ENCODE measurements at regions not wholly inside any gene's neighbourhood (a gene's known extent, or its start where the extent isn't known, plus 50 kb on each side); places are given as distances from the start of the nearest gene placed in this dataset.

GRCh38 chr5:67643536-67643935, 446.9 kb upstream of the CD180 start:
- WGBS (ENCODE audit: low lambda C conversion rate, missing lambda C conversion rate): 75% methylated on average over 2 of the region's 2 CpGs
- no peaks in the 10 kb centered on the region for H3K36me3 ChIP-seq (replicated peaks; ENCODE audit: insufficient read depth, low read depth)

GRCh38 chr5:67639976-67640375, 443.4 kb upstream of the CD180 start:
- no peak overlapping the region for H2AFZ ChIP-seq
- no peak overlapping the region for H3K27ac ChIP-seq
- H4K20me1 ChIP-seq (ENCODE audit: insufficient read depth, poor library complexity, severe bottlenecking): no peaks in the 10 kb centered on the region
- H3K27me3 ChIP-seq: no peaks in the 10 kb centered on the region
- H3K36me3 ChIP-seq (replicated peaks; ENCODE audit: insufficient read depth, low read depth): no peaks in the 10 kb centered on the region
- TF ChIP-seq EZH2phosphoT487 (IDR thresholded peaks at IDR 0.05; ENCODE audit: low read depth, severe bottlenecking, unreplicated experiment) (no peak), EZH2 (IDR thresholded peaks at IDR 0.05; ENCODE audit: borderline replicate concordance) (no peak)
- TF ChIP-seq, protein P1, sequence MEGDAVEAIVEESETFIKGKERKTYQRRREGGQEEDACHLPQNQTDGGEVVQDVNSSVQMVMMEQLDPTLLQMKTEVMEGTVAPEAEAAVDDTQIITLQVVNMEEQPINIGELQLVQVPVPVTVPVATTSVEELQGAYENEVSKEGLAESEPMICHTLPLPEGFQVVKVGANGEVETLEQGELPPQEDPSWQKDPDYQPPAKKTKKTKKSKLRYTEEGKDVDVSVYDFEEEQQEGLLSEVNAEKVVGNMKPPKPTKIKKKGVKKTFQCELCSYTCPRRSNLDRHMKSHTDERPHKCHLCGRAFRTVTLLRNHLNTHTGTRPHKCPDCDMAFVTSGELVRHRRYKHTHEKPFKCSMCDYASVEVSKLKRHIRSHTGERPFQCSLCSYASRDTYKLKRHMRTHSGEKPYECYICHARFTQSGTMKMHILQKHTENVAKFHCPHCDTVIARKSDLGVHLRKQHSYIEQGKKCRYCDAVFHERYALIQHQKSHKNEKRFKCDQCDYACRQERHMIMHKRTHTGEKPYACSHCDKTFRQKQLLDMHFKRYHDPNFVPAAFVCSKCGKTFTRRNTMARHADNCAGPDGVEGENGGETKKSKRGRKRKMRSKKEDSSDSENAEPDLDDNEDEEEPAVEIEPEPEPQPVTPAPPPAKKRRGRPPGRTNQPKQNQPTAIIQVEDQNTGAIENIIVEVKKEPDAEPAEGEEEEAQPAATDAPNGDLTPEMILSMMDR (IDR thresholded peaks at IDR 0.05; ENCODE audit: poor library complexity): no peak
- no peaks in the 10 kb centered on the region for H3K9me2 ChIP-seq (replicated peaks; ENCODE audit: insufficient read depth)
- WGBS (ENCODE audit: low lambda C conversion rate, missing lambda C conversion rate): 65% methylated on average over 2 of the region's 2 CpGs
- DNase-seq (ENCODE audit: low spot score): no peak
- no peaks in the 10 kb centered on the region for H3K79me2 ChIP-seq
- H3K4me3 ChIP-seq: no peak overlapping the region
- H3K4me1 ChIP-seq (ENCODE audit: insufficient read depth): no peaks in the 10 kb centered on the region
- H3K9me3 ChIP-seq (ENCODE audit: low read depth): no peaks in the 10 kb centered on the region
- no peak overlapping the region for H3K4me2 ChIP-seq

More at GRCh38 chr5:67643536-67643935, 446.9 kb upstream of the CD180 start:
- H3K9me3 ChIP-seq (ENCODE audit: low read depth): no peaks in the 10 kb centered on the region
- no peak overlapping the region for H2AFZ ChIP-seq
- H4K20me1 ChIP-seq (ENCODE audit: insufficient read depth, poor library complexity, severe bottlenecking): no peaks in the 10 kb centered on the region
- no peak for DNase-seq (ENCODE audit: low spot score)
- no peak overlapping the region for H3K27ac ChIP-seq
- H3K79me2 ChIP-seq: no peaks in the 10 kb centered on the region
- H3K9me2 ChIP-seq (replicated peaks; ENCODE audit: insufficient read depth): no peaks in the 10 kb centered on the region
- no peak overlapping the region for H3K4me3 ChIP-seq
- TF ChIP-seq, protein P1 (IDR thresholded peaks at IDR 0.05; ENCODE audit: poor library complexity): no peak
- TF ChIP-seq EZH2 (IDR thresholded peaks at IDR 0.05; ENCODE audit: borderline replicate concordance): no peak
- TF ChIP-seq EZH2phosphoT487 (IDR thresholded peaks at IDR 0.05; ENCODE audit: low read depth, severe bottlenecking, unreplicated experiment): no peak
- H3K27me3 ChIP-seq: no peaks in the 10 kb centered on the region
- no peaks in the 10 kb centered on the region for H3K4me1 ChIP-seq (ENCODE audit: insufficient read depth)
- H3K4me2 ChIP-seq: no peak overlapping the region

- TF ChIP-seq EZH2 (IDR thresholded peaks at IDR 0.05; ENCODE audit: borderline replicate concordance): no peak
- TF ChIP-seq EZH2phosphoT487 (IDR thresholded peaks at IDR 0.05; ENCODE audit: low read depth, severe bottlenecking, unreplicated experiment): no peak
- TF ChIP-seq, protein P1 (IDR thresholded peaks at IDR 0.05; ENCODE audit: poor library complexity): no peak
- H3K9me3 ChIP-seq (ENCODE audit: low read depth): no peaks in the 10 kb centered on the region
- H3K79me2 ChIP-seq: no peaks in the 10 kb centered on the region
- no peak overlapping the region for H2AFZ ChIP-seq
- H3K4me3 ChIP-seq: no peak overlapping the region
- no peak overlapping the region for H3K27ac ChIP-seq
- H3K27me3 ChIP-seq: no peaks in the 10 kb centered on the region
- no peaks in the 10 kb centered on the region for H3K9me2 ChIP-seq (replicated peaks; ENCODE audit: insufficient read depth)
- no peak for DNase-seq (ENCODE audit: low spot score)
- no peak overlapping the region for H3K4me2 ChIP-seq
- H3K36me3 ChIP-seq (replicated peaks; ENCODE audit: insufficient read depth, low read depth): no peaks in the 10 kb centered on the region
- 83% methylated on average over 3 of the region's 3 CpGs for WGBS (ENCODE audit: low lambda C conversion rate, missing lambda C conversion rate)
- no peaks in the 10 kb centered on the region for H3K4me1 ChIP-seq (ENCODE audit: insufficient read depth)
- H4K20me1 ChIP-seq (ENCODE audit: insufficient read depth, poor library complexity, severe bottlenecking): no peaks in the 10 kb centered on the region
Measured at GRCh38 chr5:67639313-67639712, 442.7 kb upstream of the CD180 start.

Measured in hepatocyte (in vitro differentiated cells).